Mucosa of stomach (tissue), 1 donor: ENCODE measurements at regions not wholly inside any gene's neighbourhood (a gene's known extent, or its start where the extent isn't known, plus 50 kb on each side); places are given as distances from the start of the nearest gene placed in this dataset.

Source experiments
- H3K27me3 ChIP-seq: one replicate; pipeline ENCODE4 v1.7.0; 2013; ENCODE audit warnings: mild to moderate bottlenecking, low read length; ENCODE audit not compliant: control insufficient read depth, insufficient read depth
- H3K36me3 ChIP-seq: one replicate; pipeline ENCODE4 v1.7.0; 2013; ENCODE audit warnings: low read length; ENCODE audit not compliant: control insufficient read depth, insufficient read depth
- H3K4me1 ChIP-seq: one replicate; pipeline ENCODE4 v1.7.0; 2013; ENCODE audit warnings: mild to moderate bottlenecking, low read length; ENCODE audit not compliant: control insufficient read depth, insufficient read depth
- H3K4me3 ChIP-seq: one replicate; pipeline ENCODE4 v1.7.0; 2013; ENCODE audit warnings: low read length
- H3K9ac ChIP-seq: one replicate; pipeline ENCODE4 v1.7.0; 2013; ENCODE audit warnings: mild to moderate bottlenecking, low read length, moderate library complexity
- H3K9me3 ChIP-seq: one replicate; pipeline ENCODE4 v1.7.0; 2013; ENCODE audit warnings: mild to moderate bottlenecking, low read length, moderate library complexity; ENCODE audit not compliant: control insufficient read depth
- donor health status: Pancreatic carcinoma.

- no peaks in the 10 kb centered on the region for H3K27me3 ChIP-seq
- no peaks in the 10 kb centered on the region for H3K4me1 ChIP-seq
- H3K36me3 ChIP-seq, result no peaks in the 10 kb centered on the region
Observed at GRCh38 chr20:19821606-19822005, 63.5 kb downstream of the RIN2 start.

GRCh38 chr20:19823216-19823615, 65.2 kb downstream of the RIN2 start:
- no peaks in the 10 kb centered on the region for H3K36me3 ChIP-seq
- H3K4me3 ChIP-seq, result no peak overlapping the region
- no peak overlapping the region for H3K9ac ChIP-seq
- no peaks in the 10 kb centered on the region for H3K27me3 ChIP-seq
- H3K4me1 ChIP-seq, result no peaks in the 10 kb centered on the region
- H3K9me3 ChIP-seq, result no peaks in the 10 kb centered on the region

More at GRCh38 chr20:19821606-19822005, 63.5 kb downstream of the RIN2 start:
- H3K9ac ChIP-seq, result no peak overlapping the region
- no peak overlapping the region for H3K4me3 ChIP-seq
- H3K9me3 ChIP-seq, result no peaks in the 10 kb centered on the region

GRCh38 chr20:19823971-19824370, 65.9 kb downstream of the RIN2 start:
- Histone ChIP-seq H3K4me1 (no peaks in the 10 kb centered on the region), H3K9me3 (no peaks in the 10 kb centered on the region), H3K9ac (no peak overlapping the region), H3K36me3 (no peaks in the 10 kb centered on the region), H3K4me3 (no peak overlapping the region), H3K27me3 (no peaks in the 10 kb centered on the region)

- no peaks in the 10 kb centered on the region for H3K36me3 ChIP-seq
- no peaks in the 10 kb centered on the region for H3K27me3 ChIP-seq
- no peaks in the 10 kb centered on the region for H3K4me1 ChIP-seq
- H3K9ac ChIP-seq, result no peak overlapping the region
- no peak overlapping the region for H3K4me3 ChIP-seq
- no peaks in the 10 kb centered on the region for H3K9me3 ChIP-seq
Observed at GRCh38 chr20:19824861-19825260, 66.8 kb downstream of the RIN2 start.

- Histone ChIP-seq H3K4me3 (no peak overlapping the region), H3K4me1 (no peaks in the 10 kb centered on the region), H3K9ac (no peak overlapping the region), H3K27me3 (no peaks in the 10 kb centered on the region), H3K36me3 (no peaks in the 10 kb centered on the region), H3K9me3 (no peaks in the 10 kb centered on the region)
Observed at GRCh38 chr20:19826179-19826914, 68.3 kb downstream of the RIN2 start.

GRCh38 chr20:19827818-19828217, 69.8 kb downstream of the RIN2 start:
- Histone ChIP-seq H3K9ac (no peak overlapping the region), H3K27me3 (no peaks in the 10 kb centered on the region), H3K4me3 (no peak overlapping the region), H3K36me3 (no peaks in the 10 kb centered on the region), H3K4me1 (no peaks in the 10 kb centered on the region), H3K9me3 (no peaks in the 10 kb centered on the region)

- no peak overlapping the region for H3K4me3 ChIP-seq
- H3K36me3 ChIP-seq, result no peaks in the 10 kb centered on the region
- no peak overlapping the region for H3K9ac ChIP-seq
- H3K27me3 ChIP-seq, result no peaks in the 10 kb centered on the region
- H3K4me1 ChIP-seq, result no peaks in the 10 kb centered on the region
- no peaks in the 10 kb centered on the region for H3K9me3 ChIP-seq
Observed at GRCh38 chr20:19828232-19828631, 70.2 kb downstream of the RIN2 start.

GRCh38 chr20:19830211-19830785, 72.2 kb downstream of the RIN2 start:
- no peaks in the 10 kb centered on the region for H3K4me1 ChIP-seq
- H3K9ac ChIP-seq, result no peak overlapping the region
- no peaks in the 10 kb centered on the region for H3K9me3 ChIP-seq

GRCh38 chr20:19832875-19833274, 74.8 kb downstream of the RIN2 start:
- Histone ChIP-seq H3K9me3 (no peaks in the 10 kb centered on the region), H3K4me3 (no peak overlapping the region), H3K27me3 (no peaks in the 10 kb centered on the region), H3K9ac (no peak overlapping the region), H3K36me3 (no peaks in the 10 kb centered on the region), H3K4me1 (no peaks in the 10 kb centered on the region)

More at GRCh38 chr20:19830211-19830785, 72.2 kb downstream of the RIN2 start:
- Histone ChIP-seq H3K36me3 (no peaks in the 10 kb centered on the region), H3K4me3 (no peak overlapping the region), H3K27me3 (no peaks in the 10 kb centered on the region)

GRCh38 chr20:19833395-19833794, 75.3 kb downstream of the RIN2 start:
- H3K9ac ChIP-seq, result no peak overlapping the region
- H3K4me3 ChIP-seq, result no peak overlapping the region
- no peaks in the 10 kb centered on the region for H3K27me3 ChIP-seq
- H3K9me3 ChIP-seq, result no peaks in the 10 kb centered on the region
- H3K4me1 ChIP-seq, result no peaks in the 10 kb centered on the region
- H3K36me3 ChIP-seq, result no peaks in the 10 kb centered on the region

- Histone ChIP-seq H3K36me3 (no peaks in the 10 kb centered on the region), H3K9me3 (no peaks in the 10 kb centered on the region), H3K9ac (no peak overlapping the region), H3K4me3 (no peak overlapping the region), H3K4me1 (no peaks in the 10 kb centered on the region), H3K27me3 (no peaks in the 10 kb centered on the region)
Observed at GRCh38 chr20:19834287-19834686, 76.2 kb downstream of the RIN2 start.

- H3K9me3 ChIP-seq, result no peaks in the 10 kb centered on the region
- H3K4me1 ChIP-seq, result no peaks in the 10 kb centered on the region
- H3K4me3 ChIP-seq, result no peak overlapping the region
- no peaks in the 10 kb centered on the region for H3K27me3 ChIP-seq
- H3K9ac ChIP-seq, result no peak overlapping the region
- H3K36me3 ChIP-seq, result no peaks in the 10 kb centered on the region
Observed at GRCh38 chr20:19834783-19835182, 76.7 kb downstream of the RIN2 start.
